ENCODE measurements at regions not wholly inside any gene's neighbourhood (a gene's known extent, or its start where the extent isn't known, plus 50 kb on each side); places are given as distances from the start of the nearest gene placed in this dataset.

GRCh38 chr20:50347284-50348063, 156.8 kb downstream of the CEBPB start:
- no peak for TF ChIP-seq MYNN (IDR thresholded peaks at IDR 0.05)
- no peak for TF ChIP-seq MYNN (CRISPR knock-in tag; IDR thresholded peaks at IDR 0.05)
- TF ChIP-seq CREM (IDR thresholded peaks at IDR 0.05; ENCODE audit: low read depth): no peak
- TF ChIP-seq TEAD4 (IDR thresholded peaks at IDR 0.05; ENCODE audit: low read length): no peak
- no peak for TF ChIP-seq TEAD4 (CRISPR knock-in tag; IDR thresholded peaks at IDR 0.05; ENCODE audit: borderline replicate concordance)
- no peak for TF ChIP-seq EZH2 (IDR thresholded peaks at IDR 0.05; ENCODE audit: borderline replicate concordance, low read depth, low read length)
- no peak for TF ChIP-seq HIVEP1 (CRISPR knock-in tag; IDR thresholded peaks at IDR 0.05)
- TF ChIP-seq, protein P1, sequence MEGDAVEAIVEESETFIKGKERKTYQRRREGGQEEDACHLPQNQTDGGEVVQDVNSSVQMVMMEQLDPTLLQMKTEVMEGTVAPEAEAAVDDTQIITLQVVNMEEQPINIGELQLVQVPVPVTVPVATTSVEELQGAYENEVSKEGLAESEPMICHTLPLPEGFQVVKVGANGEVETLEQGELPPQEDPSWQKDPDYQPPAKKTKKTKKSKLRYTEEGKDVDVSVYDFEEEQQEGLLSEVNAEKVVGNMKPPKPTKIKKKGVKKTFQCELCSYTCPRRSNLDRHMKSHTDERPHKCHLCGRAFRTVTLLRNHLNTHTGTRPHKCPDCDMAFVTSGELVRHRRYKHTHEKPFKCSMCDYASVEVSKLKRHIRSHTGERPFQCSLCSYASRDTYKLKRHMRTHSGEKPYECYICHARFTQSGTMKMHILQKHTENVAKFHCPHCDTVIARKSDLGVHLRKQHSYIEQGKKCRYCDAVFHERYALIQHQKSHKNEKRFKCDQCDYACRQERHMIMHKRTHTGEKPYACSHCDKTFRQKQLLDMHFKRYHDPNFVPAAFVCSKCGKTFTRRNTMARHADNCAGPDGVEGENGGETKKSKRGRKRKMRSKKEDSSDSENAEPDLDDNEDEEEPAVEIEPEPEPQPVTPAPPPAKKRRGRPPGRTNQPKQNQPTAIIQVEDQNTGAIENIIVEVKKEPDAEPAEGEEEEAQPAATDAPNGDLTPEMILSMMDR (IDR thresholded peaks at IDR 0.05 in 2 of 3, conservative IDR thresholded peaks at IDR 0.05 in 1 of 3; ENCODE audit: insufficient read depth in 2 of 3, low read depth in 1 of 3, low read length in 3 of 3): no peak
- TF ChIP-seq, protein P2, sequence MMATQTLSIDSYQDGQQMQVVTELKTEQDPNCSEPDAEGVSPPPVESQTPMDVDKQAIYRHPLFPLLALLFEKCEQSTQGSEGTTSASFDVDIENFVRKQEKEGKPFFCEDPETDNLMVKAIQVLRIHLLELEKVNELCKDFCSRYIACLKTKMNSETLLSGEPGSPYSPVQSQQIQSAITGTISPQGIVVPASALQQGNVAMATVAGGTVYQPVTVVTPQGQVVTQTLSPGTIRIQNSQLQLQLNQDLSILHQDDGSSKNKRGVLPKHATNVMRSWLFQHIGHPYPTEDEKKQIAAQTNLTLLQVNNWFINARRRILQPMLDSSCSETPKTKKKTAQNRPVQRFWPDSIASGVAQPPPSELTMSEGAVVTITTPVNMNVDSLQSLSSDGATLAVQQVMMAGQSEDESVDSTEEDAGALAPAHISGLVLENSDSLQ (IDR thresholded peaks at IDR 0.05): no peak
- TF ChIP-seq, protein P3, sequence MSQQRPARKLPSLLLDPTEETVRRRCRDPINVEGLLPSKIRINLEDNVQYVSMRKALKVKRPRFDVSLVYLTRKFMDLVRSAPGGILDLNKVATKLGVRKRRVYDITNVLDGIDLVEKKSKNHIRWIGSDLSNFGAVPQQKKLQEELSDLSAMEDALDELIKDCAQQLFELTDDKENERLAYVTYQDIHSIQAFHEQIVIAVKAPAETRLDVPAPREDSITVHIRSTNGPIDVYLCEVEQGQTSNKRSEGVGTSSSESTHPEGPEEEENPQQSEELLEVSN (IDR thresholded peaks at IDR 0.05; ENCODE audit: borderline replicate concordance in 1 of 2, extremely low read depth in 1 of 2, insufficient read depth in 1 of 2, insufficient read length in 1 of 2, low read depth in 1 of 2, low read length in 1 of 2, poor library complexity in 1 of 2, severe bottlenecking in 1 of 2): no peak
- no peak for TF ChIP-seq TAF1 (IDR thresholded peaks at IDR 0.05; ENCODE audit: control insufficient read depth, extremely low read depth, insufficient read depth, low read length, severe bottlenecking)
- TF ChIP-seq ELK1 (CRISPR knock-in tag; IDR thresholded peaks at IDR 0.05): no peak
- TF ChIP-seq ZNF41 (CRISPR knock-in tag; conservative IDR thresholded peaks at IDR 0.05): no peak
- no peak for TF ChIP-seq TOE1 (IDR thresholded peaks at IDR 0.05; ENCODE audit: borderline replicate concordance)
- no peak for TF ChIP-seq TOE1 (CRISPR knock-in tag; IDR thresholded peaks at IDR 0.05; ENCODE audit: borderline replicate concordance, low read depth)

Measured in K562 (cell line).